ENCODE measurements at regions not wholly inside any gene's neighbourhood (a gene's known extent, or its start where the extent isn't known, plus 50 kb on each side); places are given as distances from the start of the nearest gene placed in this dataset.

GRCh38 chr4:26171501-26171900, 149.3 kb upstream of the RBPJ start:
- Histone ChIP-seq H3K4me1 (replicated peaks in 1 of 4; ENCODE audit: control insufficient read depth in 3 of 4, insufficient read depth in 4 of 4, low read length in 3 of 4) (peaks cover 0 to 4% (median 3%) of the 10 kb centered on the region in 4 experiments; a peak in 2 of 7 replicates), H2BK5ac (ENCODE audit: low read depth, low read length) (no peak overlapping the region), H4K91ac (replicated peaks; ENCODE audit: insufficient read length, low read length) (no peak overlapping the region), H2AK5ac (ENCODE audit: low read depth, low read length) (no peak overlapping the region), H4K8ac (ENCODE audit: extremely low read depth, insufficient read depth, low read length) (no peak overlapping the region), H4K5ac (ENCODE audit: insufficient read length, low read depth, low read length) (no peak overlapping the region), H4K20me1 (replicated peaks in 1 of 2; ENCODE audit: control insufficient read depth in 1 of 2, insufficient read depth in 2 of 2, low read length in 2 of 2) (no peaks in the 10 kb centered on the region), H2AFZ (ENCODE audit: low read length) (no peak overlapping the region), H3K9ac (replicated peaks in 1 of 4; ENCODE audit: extremely low read depth in 1 of 4, low read depth in 3 of 4, low read length in 3 of 4) (no peak overlapping the region), H3K23me2 (ENCODE audit: low read depth, low read length) (no peaks in the 10 kb centered on the region), H3K9me3 (ENCODE audit: insufficient read depth in 2 of 2, low read depth in 1 of 2, low read length in 1 of 2) (peaks cover 6 to 16% of the 10 kb centered on the region in 2 experiments; a peak in 3 of 4 replicates), H2BK20ac (ENCODE audit: low read length) (no peak overlapping the region), H3K79me2 (ENCODE audit: control insufficient read depth in 1 of 2, insufficient read depth in 2 of 2, low read length in 2 of 2) (no peaks in the 10 kb centered on the region), H3K56ac (replicated peaks; ENCODE audit: insufficient read length, low read depth, low read length) (no peak overlapping the region), H3K27me3 (replicated peaks in 1 of 4; ENCODE audit: control insufficient read depth in 3 of 4, extremely low read depth in 1 of 4, insufficient read depth in 3 of 4, low read length in 3 of 4) (no peaks in the 10 kb centered on the region; a peak in 1 of 7 replicates), H3K4me3 (ENCODE audit: extremely low read depth in 1 of 4, insufficient read depth in 2 of 4, low read depth in 3 of 4, low read length in 4 of 4) (no peak overlapping the region), H3K79me1 (ENCODE audit: low read depth, low read length) (no peaks in the 10 kb centered on the region), H2BK15ac (ENCODE audit: low read length) (no peak overlapping the region), H2BK12ac (ENCODE audit: low read depth, low read length) (no peak overlapping the region), H2BK120ac (replicated peaks; ENCODE audit: low read depth, low read length) (no peak overlapping the region), H3K4ac (replicated peaks; ENCODE audit: insufficient read length, low read depth, low read length) (no peak overlapping the region), H3K23ac (ENCODE audit: insufficient read length) (no peak overlapping the region), H3K18ac (ENCODE audit: extremely low read depth, low read length) (no peak overlapping the region), H3K27ac (ENCODE audit: low read depth, low read length) (no peak overlapping the region), H3K36me3 (ENCODE audit: control insufficient read depth in 2 of 4, insufficient read depth in 4 of 4, low read length in 3 of 4) (peaks cover 0 to 4% (median 0%) of the 10 kb centered on the region in 4 experiments; a peak in 2 of 8 replicates), H3K14ac (ENCODE audit: insufficient read length) (no peak overlapping the region), H3K4me2 (ENCODE audit: insufficient read depth in 1 of 2, low read depth in 2 of 2, low read length in 2 of 2) (no peak overlapping the region)
- POLR2A ChIA-PET (ENCODE audit: partially characterized antibody): no interaction called here
- DNase-seq (ENCODE audit: low read depth in 1 of 2, low spot score in 2 of 2): no peak
- no peak for FAIRE-seq
- 87% methylated on average over 5 of the region's 5 CpGs; no CpG with 5 or more reads in 1 of the 2 experiments for WGBS, 2 experiments (ENCODE audit: extremely low coverage in 1 of 2, insufficient coverage in 1 of 2, insufficient read length in 1 of 2, insufficient replicate concordance in 2 of 2, low coverage in 1 of 2, low lambda C conversion rate in 2 of 2, missing lambda C conversion rate in 1 of 2)
- CTCF ChIA-PET (ENCODE audit: partially characterized antibody): interaction anchor here (0.6 to 6.2 kb wide), 6 partner anchors 9 to 330 kb away, joined by 3 to 50 read pairs (median 3); no protein-coding TSS in a partner anchor
- no peak for TF ChIP-seq MAX (IDR thresholded peaks at IDR 0.05)
- no peak for TF ChIP-seq SP4 (IDR thresholded peaks at IDR 0.05; ENCODE audit: low read length)

Data from H1 (cell line).